SHP77 (cell line): ENCODE measurements at regions not wholly inside any gene's neighbourhood (a gene's known extent, or its start where the extent isn't known, plus 50 kb on each side); places are given as distances from the start of the nearest gene placed in this dataset.
"Not testable (repeated sequence)": the region's sequence is repeated elsewhere in the genome, so short reads cannot be mapped to it uniquely, and the experiment has no call there.

Experiments used
- DNase-seq, 2 experiments: peaks; one replicate each; lab custom pipeline; 2025; lab: John Stamatoyannopoulos, UW

GRCh38 chr7:6990426-6991152, 164.5 kb upstream of the CCZ1B start:
- DNase-seq = not testable (repeated sequence)

- not testable (repeated sequence) for DNase-seq
Observed at GRCh38 chr7:6991169-6991611, 165.1 kb upstream of the CCZ1B start.

- not testable (repeated sequence) for DNase-seq
Observed at GRCh38 chr7:6991686-6992085, 165.6 kb upstream of the CCZ1B start.

GRCh38 chr7:6992133-6992532, 166.1 kb upstream of the CCZ1B start:
- DNase-seq = not testable (repeated sequence)

- DNase-seq = not testable (repeated sequence)
Observed at GRCh38 chr7:6995026-6995425, 169.0 kb upstream of the CCZ1B start.

GRCh38 chr7:6995493-6996289, 169.6 kb upstream of the CCZ1B start:
- DNase-seq = not testable (repeated sequence)

GRCh38 chr7:6999067-6999666, 173.1 kb upstream of the CCZ1B start:
- not testable (repeated sequence) for DNase-seq

GRCh38 chr7:7002418-7003062, 176.5 kb upstream of the CCZ1B start:
- DNase-seq = no peak

- DNase-seq = no peak
Observed at GRCh38 chr7:7005303-7005702, 177.0 kb upstream of the C1GALT1 start.

GRCh38 chr7:7005949-7006348, 176.4 kb upstream of the C1GALT1 start:
- not testable (repeated sequence) for DNase-seq

- DNase-seq = not testable (repeated sequence)
Observed at GRCh38 chr7:7011241-7011640, 171.1 kb upstream of the C1GALT1 start.

GRCh38 chr7:7011751-7012150, 170.6 kb upstream of the C1GALT1 start:
- not testable (repeated sequence) for DNase-seq

- DNase-seq = no peak
Observed at GRCh38 chr7:7014827-7015595, 167.3 kb upstream of the C1GALT1 start.

- DNase-seq = no peak
Observed at GRCh38 chr7:7017707-7018280, 164.6 kb upstream of the C1GALT1 start.

- DNase-seq = no peak
Observed at GRCh38 chr7:7018290-7018689, 164.1 kb upstream of the C1GALT1 start.

GRCh38 chr7:7032221-7032620, 150.1 kb upstream of the C1GALT1 start:
- no peak for DNase-seq

- DNase-seq = no peak
Observed at GRCh38 chr7:7035851-7036250, 146.5 kb upstream of the C1GALT1 start.

- DNase-seq = not testable (repeated sequence)
Observed at GRCh38 chr7:7042286-7042893, 140.0 kb upstream of the C1GALT1 start.

- DNase-seq = no peak
Observed at GRCh38 chr7:7044806-7045205, 137.5 kb upstream of the C1GALT1 start.

GRCh38 chr7:7048213-7048612, 134.1 kb upstream of the C1GALT1 start:
- no peak for DNase-seq
